ES-I3 (cell line): ENCODE measurements at regions not wholly inside any gene's neighbourhood (a gene's known extent, or its start where the extent isn't known, plus 50 kb on each side); places are given as distances from the start of the nearest gene placed in this dataset.

Experiments used
- H3K36me3 ChIP-seq: 2 replicates; pipeline ENCODE4 v1.6.1; 2013; ENCODE audit warnings: mild to moderate bottlenecking, low read length, control low read depth, moderate library complexity; ENCODE audit not compliant: insufficient read depth
- H3K4me1 ChIP-seq: 2 replicates; pipeline ENCODE4 v1.6.1; 2013; ENCODE audit warnings: mild to moderate bottlenecking, control low read depth, low read length; ENCODE audit not compliant: insufficient read depth
- H3K9ac ChIP-seq: 2 replicates; pipeline ENCODE4 v1.6.1; 2013; ENCODE audit warnings: low read depth, mild to moderate bottlenecking, low read length, moderate library complexity
- H3K9me3 ChIP-seq: 2 replicates; pipeline ENCODE4 v1.6.1; 2013; ENCODE audit warnings: mild to moderate bottlenecking, low read length, moderate library complexity; ENCODE audit not compliant: control insufficient read depth, insufficient read depth

DNA sequence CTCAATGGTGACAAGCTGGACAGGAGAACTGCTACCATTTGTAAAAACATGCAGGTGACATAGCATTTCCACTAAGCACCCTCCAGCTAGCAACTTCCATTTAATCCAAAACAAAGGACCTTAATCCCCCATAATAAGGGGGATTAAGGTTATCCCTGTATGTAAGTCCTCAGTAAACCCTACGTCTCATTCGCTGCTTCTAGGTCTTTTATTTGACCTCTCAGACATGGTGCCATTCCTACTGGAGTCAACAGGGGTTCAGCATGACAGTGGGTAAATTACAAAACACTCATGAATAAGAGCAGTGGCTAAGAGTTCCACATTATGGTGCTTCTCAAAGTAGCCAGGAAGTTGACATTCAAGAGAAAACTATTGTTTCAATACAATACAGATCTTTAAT lies 121.8 kb upstream of the CAV2 start:
- H3K9ac ChIP-seq: no peak overlapping the region
- H3K4me1 ChIP-seq: peaks cover 8% of the 10 kb centered on the region; the same call in 1 of the 2 replicates
- no peaks in the 10 kb centered on the region for H3K36me3 ChIP-seq
- H3K9me3 ChIP-seq: no peaks in the 10 kb centered on the region

DNA sequence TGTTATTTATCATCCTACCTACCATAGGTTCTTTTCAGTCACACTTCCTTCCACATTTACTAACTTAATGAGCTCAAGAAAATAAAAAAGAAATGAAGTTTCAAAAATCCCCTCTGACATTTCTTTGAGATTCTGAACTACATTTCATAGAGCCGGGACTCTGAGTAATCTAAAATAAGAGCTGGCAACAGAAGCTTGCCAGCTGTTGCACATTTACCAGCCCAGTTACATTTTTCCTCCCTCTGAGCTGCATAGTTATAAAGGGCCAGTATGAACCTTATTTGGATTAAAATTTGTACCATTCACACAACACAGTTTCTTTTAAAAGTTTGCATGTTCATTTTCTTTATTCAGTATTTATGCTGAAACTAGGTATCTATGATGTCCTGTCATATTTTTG lies 119.5 kb upstream of the CAV2 start:
- Histone ChIP-seq H3K36me3 (no peaks in the 10 kb centered on the region), H3K9me3 (no peaks in the 10 kb centered on the region), H3K4me1 (peaks cover 8% of the 10 kb centered on the region; the same call in 1 of the 2 replicates), H3K9ac (no peak overlapping the region)

DNA sequence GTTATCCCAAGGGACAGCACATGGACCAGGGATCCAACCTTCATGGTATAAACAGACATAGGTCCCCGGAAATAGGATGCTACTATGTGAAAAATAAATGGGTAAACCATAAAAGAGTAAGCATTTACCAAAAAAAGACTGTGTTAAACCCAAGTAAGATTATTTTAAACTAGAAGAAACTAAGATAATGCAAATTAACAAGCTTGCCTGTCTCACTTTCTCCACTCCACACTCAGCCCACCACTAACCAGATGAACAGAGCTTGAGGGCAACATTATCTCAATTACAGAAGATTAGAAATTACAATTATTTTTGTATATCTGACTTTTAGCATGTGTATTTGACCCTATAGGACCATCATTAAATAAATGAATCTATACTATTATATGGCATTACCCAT lies 117.2 kb upstream of the CAV2 start:
- H3K36me3 ChIP-seq: no peaks in the 10 kb centered on the region
- no peak overlapping the region for H3K9ac ChIP-seq

DNA sequence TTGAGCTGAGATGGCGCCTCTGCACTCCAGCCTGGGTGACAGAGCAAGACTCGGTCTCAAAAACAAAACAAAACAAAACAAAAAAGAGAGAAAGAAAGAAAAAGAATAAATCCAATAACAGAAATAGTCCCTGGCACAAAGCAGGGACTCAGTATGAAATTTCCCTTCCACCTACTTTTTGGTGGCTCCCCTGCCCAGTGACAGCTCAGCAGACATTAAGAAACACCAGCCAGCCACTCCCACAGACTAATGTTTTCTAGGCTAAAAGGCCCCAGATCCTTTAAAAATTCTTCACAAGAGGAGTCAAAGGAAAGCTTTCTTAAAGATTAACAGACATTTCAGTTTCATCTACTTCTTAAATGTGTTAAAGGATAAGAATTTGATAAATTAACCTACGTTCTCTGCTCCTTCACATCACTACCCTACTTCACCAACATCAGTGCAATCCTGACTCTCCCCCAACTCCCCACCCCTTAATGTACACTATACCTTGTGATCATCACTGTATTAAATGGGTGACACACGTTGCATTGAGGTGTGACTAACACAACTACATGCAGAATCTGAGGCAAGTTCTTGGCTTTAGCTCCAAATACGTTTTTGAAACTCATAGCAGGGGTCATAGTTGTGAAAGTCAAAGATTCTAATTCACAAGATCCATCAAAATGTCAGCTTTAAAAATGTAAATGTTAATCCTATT lies 114.5 kb upstream of the CAV2 start:
- Histone ChIP-seq H3K4me1 (peaks cover 4% of the 10 kb centered on the region; the same call in 1 of the 2 replicates), H3K36me3 (no peaks in the 10 kb centered on the region), H3K9me3 (no peaks in the 10 kb centered on the region), H3K9ac (no peak overlapping the region)

More for the DNA sequence above, 117.2 kb upstream of the CAV2 start:
- peaks cover 11% of the 10 kb centered on the region for H3K4me1 ChIP-seq
- no peaks in the 10 kb centered on the region for H3K9me3 ChIP-seq

DNA sequence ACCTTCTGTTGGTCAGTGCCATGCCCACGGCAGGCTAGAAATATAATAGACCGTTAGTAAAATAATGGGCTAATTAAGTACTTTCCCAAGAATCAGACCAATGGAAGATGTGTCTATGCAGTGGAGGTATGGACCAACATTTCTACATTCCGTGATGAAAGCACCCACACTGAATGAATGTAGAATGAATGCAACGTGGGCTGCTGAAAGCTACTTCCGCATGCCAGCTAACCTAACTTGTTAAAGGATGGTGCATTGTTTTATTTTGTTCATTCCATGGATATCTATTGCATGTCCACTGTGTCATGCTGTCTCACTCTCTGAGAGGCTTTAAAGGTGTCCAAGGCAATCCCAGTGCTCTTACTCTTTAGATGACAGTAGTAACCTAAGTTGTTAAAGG lies 112.9 kb upstream of the CAV2 start:
- H3K4me1 ChIP-seq: peaks cover 4% of the 10 kb centered on the region; the same call in 1 of the 2 replicates
- no peaks in the 10 kb centered on the region for H3K36me3 ChIP-seq
- H3K9ac ChIP-seq: no peak overlapping the region
- H3K9me3 ChIP-seq: no peaks in the 10 kb centered on the region

DNA sequence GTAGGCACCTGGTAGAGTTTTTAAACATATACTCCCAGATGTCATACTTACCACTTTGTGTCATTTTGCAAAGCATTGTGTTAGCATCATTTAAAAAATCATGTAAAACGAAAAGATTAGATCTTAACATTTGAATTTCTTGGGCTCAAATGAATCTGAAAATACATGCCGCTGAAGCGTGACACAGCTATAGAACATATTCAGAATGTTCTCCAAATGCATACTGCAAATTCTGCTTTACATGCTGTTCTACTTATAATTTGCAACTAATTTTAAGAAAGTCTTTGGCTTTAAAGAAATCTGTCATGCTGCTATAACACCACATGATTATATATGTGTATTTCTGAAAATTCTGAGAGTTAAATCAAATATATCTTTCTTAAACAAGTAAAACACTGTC lies 109.2 kb upstream of the CAV2 start:
- Histone ChIP-seq H3K4me1 (peaks cover 4% of the 10 kb centered on the region), H3K36me3 (no peaks in the 10 kb centered on the region), H3K9me3 (no peaks in the 10 kb centered on the region), H3K9ac (no peak overlapping the region)

DNA sequence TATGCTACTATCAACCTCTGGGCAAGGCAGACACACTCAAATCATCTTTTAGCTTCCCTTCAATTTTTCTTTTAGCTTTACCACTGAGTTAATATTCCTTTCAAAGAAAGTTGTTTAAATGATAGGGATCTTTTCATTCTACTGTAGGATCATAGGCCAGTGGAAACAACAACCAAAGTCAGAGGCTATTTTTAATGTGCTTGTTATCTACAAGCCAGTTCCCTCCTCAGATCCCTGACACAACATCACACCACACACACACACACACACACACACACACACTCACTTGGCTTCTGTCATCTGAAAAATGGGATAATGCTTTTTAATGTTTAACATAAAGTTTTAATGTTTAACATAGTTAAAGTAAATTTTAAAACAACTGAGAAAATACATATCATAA lies 106.7 kb upstream of the CAV2 start:
- no peak overlapping the region for H3K9ac ChIP-seq
- H3K36me3 ChIP-seq: no peaks in the 10 kb centered on the region
- H3K4me1 ChIP-seq: peaks cover 5% of the 10 kb centered on the region; the same call in 1 of the 2 replicates
- no peaks in the 10 kb centered on the region for H3K9me3 ChIP-seq

DNA sequence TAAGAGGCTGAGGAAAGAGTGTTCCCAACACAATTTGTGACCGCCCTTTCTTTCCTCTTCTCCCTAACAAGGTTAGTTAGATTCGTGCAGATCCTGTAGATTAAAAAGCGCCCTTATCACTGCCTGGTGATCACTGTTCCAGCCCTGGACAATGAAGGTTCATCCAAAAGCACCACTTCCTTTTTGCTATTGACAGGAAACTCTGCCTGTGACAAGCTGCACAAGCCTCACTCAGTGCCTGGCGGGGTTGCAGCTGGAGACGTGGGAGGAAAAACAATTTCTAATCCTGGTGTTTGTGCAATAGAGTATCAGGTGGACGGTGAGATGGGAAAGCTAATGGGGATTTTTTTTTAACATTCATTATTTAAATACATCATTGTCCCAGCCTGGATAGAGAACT lies 105.9 kb upstream of the CAV2 start:
- Histone ChIP-seq H3K4me1 (peaks cover 5% of the 10 kb centered on the region; the same call in 1 of the 2 replicates), H3K9ac (no peak overlapping the region), H3K36me3 (no peaks in the 10 kb centered on the region), H3K9me3 (no peaks in the 10 kb centered on the region)

DNA sequence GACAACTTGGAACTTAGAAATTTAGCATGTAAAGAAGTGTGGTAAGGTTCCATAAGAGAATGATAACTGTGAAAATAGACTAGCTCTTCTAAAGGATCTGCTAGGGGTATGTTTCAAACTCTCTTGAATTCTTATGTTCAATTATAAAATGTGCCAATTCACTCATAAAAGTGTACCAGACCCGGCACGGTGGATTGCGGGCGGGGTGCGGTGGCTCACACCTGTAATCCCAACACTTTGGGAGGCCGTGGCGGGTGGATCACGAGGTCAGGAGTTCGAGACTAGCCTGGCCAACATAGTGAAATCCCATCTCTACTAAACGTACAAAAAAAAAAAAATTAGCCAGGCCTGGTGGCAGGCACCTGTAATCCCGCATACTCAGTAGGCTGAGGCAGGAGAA lies 105.4 kb upstream of the CAV2 start:
- H3K36me3 ChIP-seq: no peaks in the 10 kb centered on the region
- peaks cover 5% of the 10 kb centered on the region; the same call in 1 of the 2 replicates for H3K4me1 ChIP-seq
- H3K9ac ChIP-seq: no peak overlapping the region
- no peaks in the 10 kb centered on the region for H3K9me3 ChIP-seq

DNA sequence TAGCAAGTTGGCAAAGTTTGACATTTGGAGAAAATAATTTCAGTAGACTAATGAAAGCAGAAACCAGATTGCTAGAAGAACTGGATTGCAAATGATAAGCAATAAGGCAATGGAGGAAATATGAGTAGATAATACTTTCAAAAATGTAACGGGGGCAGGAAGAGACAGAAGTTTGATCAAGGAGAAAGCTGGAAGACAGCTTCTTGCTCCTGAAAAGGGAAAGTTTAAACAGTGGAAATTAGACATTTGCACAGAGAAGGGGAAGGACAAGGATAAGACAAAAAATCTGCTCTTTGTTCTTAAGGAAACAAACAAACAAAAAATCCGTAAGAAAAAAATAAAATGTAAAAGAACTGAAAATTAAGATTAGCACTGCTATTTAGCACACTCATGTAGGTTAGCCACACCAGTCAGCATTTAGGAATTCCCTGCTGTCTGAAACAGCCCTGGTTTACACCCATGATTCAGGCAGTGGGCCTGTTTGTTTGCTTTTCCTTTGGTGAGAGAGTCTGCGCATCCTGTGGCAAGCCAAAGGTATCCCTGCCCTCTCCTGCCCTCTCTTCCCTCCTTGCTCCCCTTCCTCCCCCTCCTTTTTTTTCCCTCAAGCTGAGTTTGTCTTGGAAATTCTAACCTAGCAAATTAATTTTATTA lies 104.3 kb upstream of the CAV2 start:
- Histone ChIP-seq H3K9me3 (no peaks in the 10 kb centered on the region), H3K9ac (no peak overlapping the region), H3K4me1 (peaks cover 13% of the 10 kb centered on the region), H3K36me3 (no peaks in the 10 kb centered on the region)

DNA sequence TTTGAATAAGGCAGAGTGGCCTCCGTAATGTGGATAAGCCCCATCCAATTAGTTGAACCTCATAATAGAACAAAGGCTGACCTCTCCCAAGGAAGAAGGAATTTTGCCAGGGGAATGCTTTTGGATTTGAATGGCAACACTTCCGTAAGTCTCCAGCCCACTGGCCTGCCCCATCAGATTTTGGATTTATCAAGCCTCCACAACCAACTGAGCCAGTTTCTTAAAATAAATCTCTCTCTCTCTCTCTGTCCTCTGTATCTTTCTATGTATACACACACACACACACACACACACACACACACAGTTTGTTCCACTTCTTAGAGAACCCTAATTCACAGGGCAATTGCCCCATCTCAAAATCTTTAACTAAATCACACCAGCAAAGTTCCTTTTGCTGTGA lies 100.9 kb upstream of the CAV2 start:
- no peaks in the 10 kb centered on the region for H3K36me3 ChIP-seq

DNA sequence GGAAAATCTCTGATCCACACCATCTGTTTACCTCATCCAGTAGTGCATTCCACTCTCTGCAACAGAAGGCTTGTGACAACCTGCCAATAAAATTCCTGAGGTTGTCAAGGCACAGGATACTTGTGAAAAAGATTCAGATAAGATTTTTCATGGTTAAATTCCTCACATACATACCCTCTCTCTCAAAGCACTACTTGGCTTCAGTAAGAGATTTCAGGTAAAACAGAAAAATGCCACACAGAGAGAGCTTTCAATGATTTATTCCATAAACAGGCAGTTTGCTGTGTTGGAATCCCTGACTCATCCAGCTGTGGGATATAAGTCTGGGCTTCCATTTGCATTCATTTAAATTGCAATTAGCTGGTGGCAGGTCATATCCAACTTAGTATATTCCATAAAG lies 99.7 kb upstream of the CAV2 start:
- peaks cover 15% of the 10 kb centered on the region for H3K4me1 ChIP-seq
- no peak overlapping the region for H3K9ac ChIP-seq
- H3K36me3 ChIP-seq: no peaks in the 10 kb centered on the region
- H3K9me3 ChIP-seq: no peaks in the 10 kb centered on the region

More for the DNA sequence above, 100.9 kb upstream of the CAV2 start:
- peaks cover 15% of the 10 kb centered on the region for H3K4me1 ChIP-seq
- no peak overlapping the region for H3K9ac ChIP-seq
- no peaks in the 10 kb centered on the region for H3K9me3 ChIP-seq

DNA sequence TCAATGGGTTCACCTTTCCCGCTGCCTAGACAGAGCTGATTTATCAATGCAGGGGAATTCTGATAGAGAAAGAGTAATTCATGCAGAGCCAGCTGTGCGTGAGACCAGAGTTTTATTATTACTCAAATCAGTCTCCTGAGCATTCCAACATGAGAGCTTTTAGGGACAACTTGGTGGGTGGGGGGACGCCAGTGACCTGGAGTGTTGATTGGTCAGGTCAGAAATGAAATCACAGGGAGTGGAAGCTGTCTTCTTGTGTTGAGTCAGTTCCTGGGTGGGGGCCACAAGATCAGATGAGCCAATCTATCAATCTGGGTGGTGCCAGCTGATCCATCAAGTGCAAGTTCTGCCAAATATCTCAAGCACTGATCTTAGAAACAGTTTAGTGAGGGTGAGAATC lies 99.0 kb upstream of the CAV2 start:
- no peaks in the 10 kb centered on the region for H3K36me3 ChIP-seq
- H3K4me1 ChIP-seq: peaks cover 10% of the 10 kb centered on the region
- H3K9ac ChIP-seq: no peak overlapping the region
- no peaks in the 10 kb centered on the region for H3K9me3 ChIP-seq

DNA sequence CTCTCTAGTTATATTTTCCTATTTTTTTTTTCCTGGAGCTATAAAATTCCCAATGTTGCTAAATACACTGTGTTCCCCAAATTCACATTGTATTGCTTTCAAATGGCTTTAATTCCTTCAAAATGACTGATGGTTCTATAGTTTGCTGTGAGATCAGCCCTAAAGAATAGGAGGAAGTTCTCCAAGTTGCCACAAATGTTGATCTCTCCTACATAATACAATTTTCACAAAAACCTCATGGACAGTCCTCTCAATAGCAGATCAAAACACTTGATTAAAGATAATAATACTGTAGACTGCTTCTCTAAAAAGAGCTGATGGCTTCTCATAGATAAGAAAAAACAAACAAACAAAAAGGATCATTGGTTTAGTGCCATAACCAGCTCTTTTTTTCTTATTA lies 97.8 kb upstream of the CAV2 start:
- H3K4me1 ChIP-seq: peaks cover 10% of the 10 kb centered on the region
- H3K9ac ChIP-seq: no peak overlapping the region
- no peaks in the 10 kb centered on the region for H3K36me3 ChIP-seq
- H3K9me3 ChIP-seq: no peaks in the 10 kb centered on the region

DNA sequence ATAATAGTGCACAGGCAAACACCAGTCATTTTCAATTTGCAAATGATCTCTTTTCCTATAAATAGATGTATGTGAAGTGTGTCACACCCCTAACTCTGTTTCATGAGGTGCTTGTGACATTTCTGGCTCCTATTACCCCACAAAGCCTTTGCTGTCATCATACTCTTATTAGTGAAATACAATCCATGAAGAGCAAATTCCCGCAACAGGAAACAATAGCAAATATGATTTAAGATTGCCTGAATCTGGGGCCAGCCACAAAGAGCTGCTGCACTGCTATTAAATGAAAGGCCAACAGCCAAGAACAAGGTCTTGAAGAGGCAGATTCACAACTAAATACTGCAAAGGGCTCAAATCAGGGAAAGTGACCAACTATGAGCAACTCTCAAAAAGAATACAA lies 96.3 kb upstream of the CAV2 start:
- Histone ChIP-seq H3K9me3 (no peaks in the 10 kb centered on the region), H3K4me1 (peaks cover 10% of the 10 kb centered on the region), H3K36me3 (no peaks in the 10 kb centered on the region), H3K9ac (no peak overlapping the region)
